DOHH2 (cell line): ENCODE measurements at regions not wholly inside any gene's neighbourhood (a gene's known extent, or its start where the extent isn't known, plus 50 kb on each side); places are given as distances from the start of the nearest gene placed in this dataset.

Experiments
- EZH2phosphoT487 ChIP-seq: fragments of 200-600 bp; sonication (generic); IDR thresholded peaks from 2 replicates; pipeline ENCODE4 v1.6.1; 2017; ENCODE audit warnings: borderline replicate concordance, mild to moderate bottlenecking, antibody characterized with exemption, low read length, moderate library complexity, mixed read lengths
- TF ChIP-seq, protein P1 (sequence below): fragments of 200-600 bp; sonication (generic); IDR thresholded peaks from one replicate; pipeline ENCODE4 v1.5.1; 2014; ENCODE audit warnings: antibody characterized with exemption, mild to moderate bottlenecking, low read depth, low read length; ENCODE audit not compliant: poor library complexity, severe bottlenecking

DNA sequence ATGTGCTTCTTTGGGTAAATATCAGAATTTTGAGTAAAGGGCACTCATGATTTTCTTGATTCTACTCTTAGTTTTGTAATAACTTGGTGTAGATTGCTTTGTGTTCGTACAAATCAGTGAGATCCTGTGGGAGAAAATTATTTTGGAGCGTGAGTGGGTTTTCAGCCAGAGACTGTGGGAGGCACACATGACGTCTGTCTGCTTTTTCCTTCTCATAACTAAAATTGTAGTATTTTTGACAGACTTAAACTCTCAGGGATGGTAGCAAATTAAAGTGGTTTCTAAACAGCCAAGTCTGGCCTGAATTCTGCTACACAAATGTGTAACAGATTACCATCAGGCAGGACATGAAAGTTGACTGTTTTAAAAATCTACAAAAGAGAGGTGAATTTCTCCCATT lies 222.6 kb downstream of the OTOR start:
- TF ChIP-seq, protein P1, sequence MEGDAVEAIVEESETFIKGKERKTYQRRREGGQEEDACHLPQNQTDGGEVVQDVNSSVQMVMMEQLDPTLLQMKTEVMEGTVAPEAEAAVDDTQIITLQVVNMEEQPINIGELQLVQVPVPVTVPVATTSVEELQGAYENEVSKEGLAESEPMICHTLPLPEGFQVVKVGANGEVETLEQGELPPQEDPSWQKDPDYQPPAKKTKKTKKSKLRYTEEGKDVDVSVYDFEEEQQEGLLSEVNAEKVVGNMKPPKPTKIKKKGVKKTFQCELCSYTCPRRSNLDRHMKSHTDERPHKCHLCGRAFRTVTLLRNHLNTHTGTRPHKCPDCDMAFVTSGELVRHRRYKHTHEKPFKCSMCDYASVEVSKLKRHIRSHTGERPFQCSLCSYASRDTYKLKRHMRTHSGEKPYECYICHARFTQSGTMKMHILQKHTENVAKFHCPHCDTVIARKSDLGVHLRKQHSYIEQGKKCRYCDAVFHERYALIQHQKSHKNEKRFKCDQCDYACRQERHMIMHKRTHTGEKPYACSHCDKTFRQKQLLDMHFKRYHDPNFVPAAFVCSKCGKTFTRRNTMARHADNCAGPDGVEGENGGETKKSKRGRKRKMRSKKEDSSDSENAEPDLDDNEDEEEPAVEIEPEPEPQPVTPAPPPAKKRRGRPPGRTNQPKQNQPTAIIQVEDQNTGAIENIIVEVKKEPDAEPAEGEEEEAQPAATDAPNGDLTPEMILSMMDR = no peak
- TF ChIP-seq EZH2phosphoT487 = no peak
